Activated CD4-positive, alpha-beta T cell treated with anti-CD3 and anti-CD28 coated beads for 1 hour (primary cell): ENCODE measurements at regions not wholly inside any gene's neighbourhood (a gene's known extent, or its start where the extent isn't known, plus 50 kb on each side); places are given as distances from the start of the nearest gene placed in this dataset.
A peak's percentile ranks its signal among the peaks of the same experiment; 100 is the strongest.
"Not testable (repeated sequence)": the region's sequence is repeated elsewhere in the genome, so short reads cannot be mapped to it uniquely, and the experiment has no call there.

Experiments
- DNase-seq: peaks from one replicate; pipeline ENCODE4 v3.0.0-alpha.2; 2020

DNA sequence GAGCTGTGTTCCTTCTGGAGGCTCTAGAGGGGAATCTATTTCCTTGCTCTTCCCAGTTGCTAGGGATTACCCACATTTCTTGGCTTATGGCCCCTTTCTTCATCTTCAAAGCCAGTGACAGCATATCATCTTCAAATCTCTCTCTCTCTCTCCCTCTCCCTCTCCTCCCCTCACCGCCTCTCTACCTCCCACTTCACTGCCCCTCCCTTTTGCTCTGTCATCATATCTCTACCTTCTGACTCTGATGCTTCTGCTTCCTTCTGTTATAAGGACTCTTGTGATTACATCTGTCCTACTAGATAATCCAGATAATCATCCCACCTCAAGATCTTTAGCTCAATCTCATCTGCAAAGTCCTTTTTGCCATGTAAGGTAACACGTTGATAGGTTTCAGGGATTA lies 93.1 kb upstream of the TEX13D start:
- DNase-seq: no peak

DNA sequence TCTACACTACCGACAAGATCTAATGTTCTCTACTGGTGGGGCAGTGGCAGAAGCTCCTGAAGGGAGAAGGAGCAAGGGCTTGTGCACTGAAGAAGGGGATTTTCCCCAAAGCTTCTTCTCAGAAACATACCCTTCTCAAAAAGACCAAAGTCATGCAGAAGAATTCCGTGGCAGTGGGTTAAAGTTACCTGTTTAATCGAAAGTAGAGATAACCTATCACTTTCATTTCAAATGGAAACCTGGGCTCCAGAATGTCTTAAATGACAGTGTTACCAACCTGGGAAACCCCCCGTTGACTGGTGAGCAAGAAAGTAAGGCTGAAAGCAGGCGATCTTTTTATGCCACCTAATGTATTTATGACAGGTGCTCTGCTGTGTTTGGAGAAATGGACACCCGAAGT lies 92.5 kb upstream of the TEX13D start:
- peak; percentile 8 for DNase-seq

DNA sequence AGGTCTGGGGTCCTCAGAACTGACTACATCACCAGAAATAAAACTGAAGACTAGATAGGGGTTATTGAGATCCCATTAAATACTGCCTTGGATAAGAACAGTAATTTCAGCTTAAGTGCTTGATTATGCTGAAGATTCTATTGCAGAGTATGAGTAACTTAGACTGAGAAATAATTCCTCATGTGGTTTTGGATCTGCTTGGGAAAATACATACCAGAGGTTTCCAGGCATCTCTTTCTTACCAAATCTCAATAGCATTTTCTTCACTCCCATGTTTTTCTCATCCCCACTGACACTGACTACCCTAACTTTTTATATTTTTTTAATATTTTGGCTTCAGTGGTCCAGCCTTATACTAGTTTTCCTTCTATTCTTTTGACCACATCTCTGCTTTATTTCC lies 92.0 kb upstream of the TEX13D start:
- DNase-seq: no peak

DNA sequence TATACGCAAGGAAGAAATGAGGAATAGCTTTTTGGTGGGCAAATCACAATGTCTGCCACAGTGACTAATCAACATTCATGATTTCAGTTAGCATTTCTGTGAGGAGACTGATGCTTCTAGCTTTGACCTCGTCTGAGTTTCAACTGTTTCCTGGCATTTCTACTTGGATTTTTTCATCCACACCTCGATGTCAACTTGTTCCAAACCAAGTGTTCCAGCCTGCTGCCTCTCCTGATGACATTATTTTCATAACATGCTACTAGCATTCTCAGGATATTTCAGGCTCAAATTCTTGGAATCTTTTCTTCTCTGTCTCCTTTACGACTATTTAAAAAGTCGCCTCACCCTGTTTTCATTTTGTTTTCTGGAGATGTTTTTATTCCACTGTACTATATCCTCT lies 90.3 kb upstream of the TEX13D start:
- no peak for DNase-seq

DNA sequence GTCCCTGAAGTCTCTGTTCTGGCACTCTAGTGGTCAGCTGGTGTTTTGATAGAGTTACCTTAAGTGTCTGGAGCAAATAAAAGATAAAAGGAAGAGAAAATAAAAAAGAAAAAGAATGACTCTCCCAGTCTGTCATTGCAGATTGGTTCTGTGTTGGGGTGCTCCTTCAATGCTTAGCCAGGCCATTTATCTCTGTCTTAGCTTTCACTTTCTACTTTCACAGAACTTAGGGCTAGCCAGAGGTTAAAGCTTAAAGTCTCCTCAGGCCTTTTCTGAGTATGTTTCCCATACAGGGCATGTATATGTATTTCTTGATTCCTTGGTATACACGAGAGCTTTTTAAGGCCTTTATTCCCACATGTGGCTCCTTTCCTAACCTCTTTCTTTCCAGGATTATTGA lies 83.1 kb upstream of the TEX13D start:
- DNase-seq: no peak

DNA sequence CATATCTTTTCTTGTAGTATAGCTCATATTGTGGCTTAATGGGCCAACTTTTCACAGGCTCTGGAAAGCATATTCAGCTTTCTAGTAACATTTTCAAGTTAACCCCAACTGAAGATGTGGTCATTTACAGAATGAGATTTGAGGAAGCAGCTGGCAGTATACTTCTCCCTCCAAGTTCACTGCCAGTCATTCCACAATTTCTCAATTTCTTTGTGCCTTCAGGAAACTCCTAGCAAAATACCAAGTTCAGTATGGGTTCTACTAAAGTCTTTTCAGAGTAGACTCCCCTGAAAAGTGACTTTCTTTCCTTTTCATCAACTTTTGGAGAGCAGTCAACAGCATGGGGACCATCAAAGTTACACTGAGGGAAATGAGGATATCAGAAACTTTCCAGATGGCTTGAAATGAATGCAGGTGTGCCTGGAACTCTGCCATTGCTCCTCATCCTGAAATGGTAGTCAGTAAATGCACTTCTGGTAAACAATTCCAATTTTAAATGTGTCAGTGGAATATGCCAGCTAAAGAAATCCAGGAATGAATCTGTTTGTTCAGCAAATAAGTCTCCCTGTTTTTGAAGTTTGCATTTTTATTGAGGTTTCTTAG lies 81.5 kb upstream of the TEX13D start:
- no peak for DNase-seq

DNA sequence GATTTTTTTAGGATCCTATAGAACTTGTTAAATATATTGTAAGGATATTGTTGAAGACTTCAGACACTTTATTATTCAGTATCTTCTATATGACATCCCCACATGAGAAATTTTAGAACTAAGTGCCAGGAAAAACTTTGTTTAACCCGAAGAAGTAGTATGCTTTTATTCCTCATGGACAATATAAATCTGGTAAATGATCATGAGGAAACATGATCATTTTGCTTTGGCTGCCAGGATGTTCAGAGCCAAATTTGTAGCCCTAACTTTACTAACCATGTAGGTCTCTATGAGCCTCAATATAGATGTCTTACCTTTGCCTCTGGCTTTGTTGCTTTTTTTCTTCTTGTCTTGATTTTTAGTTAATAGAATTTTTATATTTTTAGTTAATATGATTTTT lies 77.8 kb upstream of the TEX13D start:
- DNase-seq: no peak

DNA sequence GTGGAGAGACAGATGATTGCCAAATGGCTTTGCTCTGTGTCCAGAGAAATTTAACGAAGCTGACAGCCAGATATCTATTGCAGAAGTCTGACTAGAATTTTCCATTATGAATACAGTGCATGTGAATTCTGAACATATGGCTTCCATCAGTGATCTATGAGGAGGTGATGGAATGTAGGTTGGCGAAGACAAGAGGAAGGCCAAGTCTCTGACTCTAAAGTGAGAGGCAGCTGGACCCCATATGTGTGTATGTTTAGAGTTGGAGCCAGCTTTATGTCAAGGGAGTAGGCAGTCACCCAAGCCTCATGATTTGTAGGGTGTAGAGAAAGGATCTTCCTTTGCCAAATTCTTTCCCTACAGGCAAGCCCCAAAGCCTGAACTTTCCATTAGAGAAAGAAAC lies 76.2 kb upstream of the TEX13D start:
- no peak for DNase-seq

DNA sequence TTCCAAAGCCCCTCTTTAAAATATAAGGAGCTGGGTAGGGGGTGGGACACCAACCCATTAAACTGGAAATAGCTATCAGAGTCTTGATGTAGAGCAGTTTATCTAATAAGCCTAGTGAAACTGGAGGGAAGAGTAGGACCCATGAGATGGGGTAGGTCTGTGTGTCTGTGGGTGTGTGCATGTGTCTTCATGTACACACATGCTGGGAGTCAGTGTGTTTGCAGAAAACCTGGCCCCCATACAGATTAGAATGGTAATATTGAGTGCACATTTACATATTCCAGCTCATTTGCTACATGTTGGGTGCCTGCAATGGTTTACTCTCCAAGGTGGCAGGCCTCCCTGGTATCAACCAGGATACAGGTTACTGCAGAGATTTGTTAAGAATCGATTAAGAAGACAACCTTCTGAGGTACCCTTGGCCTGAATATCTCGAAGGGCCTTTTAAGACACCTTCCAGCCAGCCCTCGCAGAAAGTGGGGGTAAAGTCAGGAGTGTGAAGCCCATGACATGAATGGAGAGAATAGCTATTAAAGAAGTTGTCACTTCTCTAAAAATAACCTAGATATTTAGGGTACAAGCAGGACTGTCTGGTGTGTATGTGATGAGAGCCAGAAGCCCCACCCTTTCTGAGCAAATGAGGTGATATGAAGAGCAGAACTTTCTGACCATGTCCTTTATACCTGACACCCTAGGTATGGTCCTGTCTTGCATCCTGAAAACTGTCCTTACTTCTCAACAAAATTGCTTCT lies 75.7 kb upstream of the TEX13D start:
- no peak for DNase-seq

DNA sequence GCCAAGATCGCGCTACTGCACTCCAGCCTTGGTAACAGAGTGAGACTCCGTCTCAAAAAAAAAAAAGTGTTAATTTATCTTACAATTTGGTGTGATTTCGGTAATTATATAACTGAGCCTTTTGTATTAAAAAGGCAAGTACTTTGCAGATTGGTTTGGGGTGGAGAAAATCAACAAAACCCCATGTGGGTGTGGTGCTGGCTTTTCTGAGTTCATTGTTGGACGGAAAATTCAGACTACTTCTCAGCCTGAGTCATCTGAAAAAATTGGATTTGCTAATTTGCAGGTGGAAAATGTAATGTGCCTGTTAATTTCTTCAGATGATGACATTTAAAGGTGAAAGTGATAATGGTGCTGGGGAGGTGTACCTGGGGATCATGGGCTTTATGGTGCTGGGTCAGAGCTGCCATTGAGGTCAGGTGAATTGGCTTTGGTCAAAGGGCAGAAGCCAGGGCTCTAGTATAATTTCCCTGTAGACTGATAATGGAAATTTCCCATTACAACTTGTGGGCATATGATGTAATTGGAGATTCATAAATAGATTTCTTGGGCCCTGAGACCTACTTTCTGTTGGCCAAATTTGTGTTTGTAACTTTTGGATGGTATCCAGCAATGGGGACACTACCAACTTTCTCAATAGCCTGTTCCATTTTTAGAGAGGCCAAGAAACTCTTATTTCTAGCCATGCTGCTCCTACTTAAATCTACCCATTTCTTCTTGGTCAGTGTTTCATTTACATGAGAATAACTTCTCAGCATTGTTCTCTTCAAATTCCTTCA lies 74.3 kb upstream of the TEX13D start:
- DNase-seq: no peak

DNA sequence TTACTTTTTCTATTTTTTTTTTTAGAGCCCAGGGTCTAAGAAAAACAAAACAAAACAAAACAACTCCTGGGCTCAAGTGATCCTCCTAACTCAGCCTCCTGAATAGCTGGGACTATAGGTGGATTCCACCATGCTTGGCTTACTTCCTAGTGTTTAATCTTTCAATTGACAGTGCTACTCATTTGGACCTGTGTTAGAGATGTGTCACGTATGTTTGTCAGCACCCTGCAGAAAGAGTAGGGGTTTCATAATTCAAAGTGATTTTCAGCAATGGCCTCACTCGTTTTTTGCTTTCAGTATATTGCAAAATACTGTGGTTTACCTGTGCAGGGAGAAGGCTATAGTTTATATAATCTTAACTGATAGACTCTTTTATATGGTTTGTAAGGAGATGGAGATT lies 71.6 kb upstream of the TEX13D start:
- DNase-seq: no peak

DNA sequence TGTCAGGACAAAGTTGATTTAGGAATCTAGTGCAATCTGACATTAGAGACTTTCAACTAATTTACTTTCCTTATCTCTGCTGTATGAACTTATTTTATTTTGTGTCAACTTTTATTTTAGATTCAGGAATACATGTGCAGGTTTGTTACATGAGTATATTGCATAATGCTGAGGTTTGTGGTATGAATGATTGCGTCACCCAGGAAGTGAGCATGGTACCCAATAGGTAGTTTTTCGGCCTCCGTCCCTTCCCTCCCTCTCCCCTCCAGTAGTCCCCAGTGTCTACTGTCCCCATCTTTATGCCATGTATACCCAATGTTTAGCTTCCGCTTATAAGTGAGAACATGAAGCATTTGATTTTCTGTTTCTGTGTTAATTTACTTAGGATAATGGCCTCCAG lies 68.7 kb upstream of the TEX13D start:
- no peak for DNase-seq

DNA sequence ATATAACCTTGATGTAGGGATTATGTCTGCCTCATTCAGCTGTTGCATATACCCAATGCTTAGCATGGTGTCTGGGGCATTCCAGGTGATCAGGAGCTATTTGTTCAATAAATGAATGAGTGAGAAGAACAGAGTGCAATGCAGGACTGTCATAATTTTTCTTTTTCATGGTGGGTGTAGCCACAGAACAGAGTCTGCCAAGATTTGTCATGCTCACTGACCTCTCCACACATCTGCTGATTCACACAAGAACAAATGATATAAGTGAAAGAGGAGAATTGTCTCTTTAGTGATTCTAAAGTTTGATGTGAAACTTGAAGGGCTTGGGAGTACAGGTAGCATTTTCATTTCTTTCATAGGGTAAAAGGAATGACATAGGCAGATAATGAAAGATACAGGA lies 64.4 kb upstream of the TEX13D start:
- no peak for DNase-seq

DNA sequence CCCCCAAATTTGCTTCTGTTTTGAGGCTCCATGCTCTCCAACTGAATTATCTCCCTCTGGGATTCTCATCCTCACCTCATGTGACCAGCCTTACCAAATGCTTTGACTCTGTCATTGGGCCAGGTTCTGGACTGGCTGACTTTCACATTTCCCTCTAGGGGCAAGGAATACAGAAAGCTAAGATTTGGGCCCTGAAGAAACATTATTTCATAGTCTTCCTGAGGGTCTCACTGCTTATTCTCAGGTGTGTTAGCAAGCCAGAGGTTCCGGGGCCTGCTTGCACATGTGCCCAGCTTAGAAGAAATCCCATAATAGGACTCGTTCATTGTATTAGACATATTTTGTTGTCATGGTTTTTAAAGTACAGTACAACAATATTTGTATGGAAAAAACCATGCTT lies 62.6 kb upstream of the TEX13D start:
- DNase-seq: no peak

DNA sequence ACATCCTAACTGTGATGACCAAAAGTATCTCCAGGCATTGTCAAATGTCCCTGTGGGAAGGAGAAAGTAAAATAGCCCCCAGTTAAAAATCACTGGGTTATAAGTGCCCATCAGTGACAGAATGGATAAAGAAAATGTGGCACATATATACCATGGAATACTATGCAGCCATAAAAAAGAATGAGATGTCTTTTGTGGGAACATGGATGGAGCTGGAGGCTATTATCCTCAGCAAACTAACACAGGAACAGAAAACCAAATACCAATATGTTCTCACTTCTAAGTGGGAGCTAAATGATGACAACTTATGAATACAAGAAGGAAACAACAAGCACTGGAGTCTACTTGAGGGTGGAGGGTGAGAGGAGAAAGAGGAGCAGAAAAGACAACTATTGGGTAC lies 60.9 kb upstream of the TEX13D start:
- not testable (repeated sequence) for DNase-seq

DNA sequence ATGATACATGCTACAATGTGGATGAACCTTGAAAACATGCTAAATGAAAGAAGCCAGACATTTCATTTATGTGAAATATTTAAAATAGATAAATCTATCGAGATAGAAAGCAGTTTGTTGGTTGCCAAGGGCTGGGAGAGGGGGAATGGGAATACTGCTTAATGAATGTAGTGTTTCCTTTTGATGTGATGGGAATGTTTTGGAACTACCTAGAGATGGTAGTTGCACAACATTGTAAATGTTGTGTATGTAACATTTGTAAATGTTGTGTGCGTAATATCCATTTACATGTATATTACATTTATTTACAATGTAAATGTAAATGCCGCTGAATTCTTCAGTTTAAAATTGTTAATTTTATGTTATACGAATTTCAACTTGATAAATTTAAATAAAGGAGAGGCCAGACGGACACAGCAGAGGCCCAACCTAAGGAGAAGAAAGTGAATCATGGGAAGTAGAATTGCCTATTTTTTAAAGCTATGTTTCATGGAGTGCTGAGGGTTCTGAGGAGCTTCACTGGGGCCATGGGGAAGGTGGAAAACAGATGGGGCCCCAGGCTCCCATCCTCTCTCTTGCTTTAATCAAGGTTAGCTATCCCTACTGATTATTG lies 60.0 kb upstream of the TEX13D start:
- no peak for DNase-seq

DNA sequence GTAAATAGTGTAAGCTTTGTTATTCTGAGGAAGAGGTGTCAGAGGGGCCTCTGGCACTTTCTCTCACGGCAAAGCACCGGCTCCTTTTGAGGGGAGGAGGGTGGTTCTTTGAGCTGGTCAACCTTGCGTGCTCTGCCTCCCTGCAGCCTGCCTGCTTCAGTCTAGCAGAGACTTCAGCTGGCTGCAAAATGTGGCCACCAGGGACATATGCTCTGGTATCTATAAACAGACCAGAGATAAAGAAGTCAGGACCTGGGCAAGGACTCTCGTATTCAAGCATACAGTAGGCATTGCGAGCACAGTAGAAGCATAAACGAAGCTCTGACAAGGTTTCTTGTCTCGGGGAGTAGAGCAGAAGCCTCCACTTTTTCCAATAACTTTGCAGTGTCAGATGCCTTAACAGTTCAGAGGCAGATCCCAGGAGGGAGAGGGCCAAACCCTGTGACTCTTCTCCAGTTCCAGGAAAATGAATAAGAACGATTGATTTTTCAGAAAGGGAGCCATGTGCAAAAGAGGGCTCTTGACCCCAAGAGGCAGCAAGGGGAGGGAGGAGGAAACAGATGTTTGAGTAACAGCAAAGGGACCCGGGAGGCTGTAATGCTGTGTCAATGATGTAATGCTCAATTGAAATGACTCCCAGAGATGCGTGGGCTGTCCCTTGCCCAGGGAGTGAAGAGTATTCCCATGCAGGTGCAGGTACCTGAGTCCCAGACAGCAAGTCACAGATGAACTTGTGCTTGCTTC lies 57.9 kb upstream of the TEX13D start:
- no peak for DNase-seq

DNA sequence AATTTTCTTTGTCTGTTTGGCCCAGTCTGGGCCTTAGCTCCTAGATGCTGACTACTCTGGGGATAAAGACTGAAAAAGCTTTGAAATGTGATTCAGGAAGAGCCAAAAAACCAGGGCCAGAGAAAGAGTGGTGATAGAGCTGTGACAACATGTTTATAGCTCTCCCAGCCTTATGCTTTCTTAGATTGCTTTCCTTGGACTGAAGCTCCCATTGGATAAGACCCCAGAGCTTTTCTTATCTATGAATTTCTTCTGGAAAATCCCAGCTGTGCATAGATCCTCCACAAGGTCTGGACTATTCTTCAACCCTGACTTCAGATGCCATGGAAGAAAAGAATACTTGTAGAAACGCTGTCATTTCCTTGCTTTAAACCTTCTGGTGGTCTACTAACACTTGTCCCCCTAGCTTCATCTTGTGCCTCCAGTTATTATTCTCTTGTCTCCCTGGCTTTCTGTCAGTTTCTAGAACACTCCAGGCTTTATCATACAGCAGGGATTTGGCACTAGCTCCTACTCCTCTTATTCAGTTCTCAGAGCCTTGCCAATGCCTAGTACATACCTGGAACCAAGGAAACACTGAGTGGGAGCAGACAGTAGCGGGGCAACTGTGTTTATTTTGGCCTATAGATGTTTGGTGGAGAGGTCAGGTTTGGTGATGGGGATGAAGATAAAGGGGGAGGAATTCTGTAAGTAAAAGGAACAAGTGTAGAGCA lies 57.1 kb upstream of the TEX13D start:
- no peak for DNase-seq

DNA sequence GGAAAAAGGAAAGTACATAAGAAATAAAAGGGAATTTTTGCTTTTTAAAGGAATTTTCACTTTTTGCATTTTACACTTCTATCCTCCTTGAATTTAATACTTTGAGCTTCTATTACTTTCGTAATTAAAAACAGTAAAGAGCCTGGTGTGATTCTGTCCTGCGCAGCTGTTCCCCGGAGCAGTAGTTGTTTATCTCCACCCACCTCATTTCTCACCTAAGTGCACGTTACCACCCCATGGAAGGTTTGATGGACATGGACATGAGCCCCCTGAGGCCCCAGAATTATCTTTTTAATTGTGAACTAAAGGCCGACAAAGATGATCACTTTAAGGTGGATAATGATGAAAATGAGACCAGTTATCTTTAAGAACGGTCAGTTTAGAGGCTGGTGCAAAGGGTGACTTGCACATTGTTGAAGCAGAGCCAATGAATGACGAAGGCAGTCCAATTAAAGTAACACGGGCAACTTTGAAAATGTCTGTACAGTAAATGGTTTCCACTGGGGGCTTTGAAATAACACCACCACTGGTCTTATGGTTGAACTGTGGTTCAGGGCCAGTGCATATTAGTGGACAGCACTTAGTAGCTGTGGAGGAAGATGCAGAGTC lies 52.1 kb upstream of the TEX13D start:
- no peak for DNase-seq

DNA sequence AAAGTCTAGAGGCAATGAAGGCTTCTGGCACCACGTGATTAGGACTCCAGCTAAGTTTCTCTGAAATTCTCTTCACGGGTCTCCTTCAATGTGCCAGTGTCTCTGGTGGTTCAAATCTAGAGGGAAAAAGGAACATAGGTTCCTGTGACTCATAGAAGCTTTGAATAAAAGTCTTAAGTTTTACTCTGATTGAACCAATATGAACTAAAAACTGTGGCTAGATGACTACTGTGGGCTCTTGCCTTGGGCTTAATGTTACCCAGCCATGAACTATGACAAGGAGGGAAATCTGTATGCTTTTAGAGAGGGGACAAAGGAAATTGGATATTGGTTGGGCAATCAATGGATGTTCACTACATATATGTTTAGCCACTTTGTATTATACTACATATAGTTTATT lies 49.9 kb upstream of the TEX13D start:
- no peak for DNase-seq
